GM23338 (cell line): ENCODE measurements at regions not wholly inside any gene's neighbourhood (a gene's known extent, or its start where the extent isn't known, plus 50 kb on each side); places are given as distances from the start of the nearest gene placed in this dataset.

ENCODE experiments used
- CTCF ChIP-seq, 2 experiments: fragments of 200-600 bp in 1 of 2; sonication (generic) in 1 of 2; conservative IDR thresholded peaks; 2 replicates each; pipeline versions ENCODE4 v1.5.1 to v1.6.1; 2016 to 2017; ENCODE audit warnings: antibody characterized with exemption in 2 of 2, low read depth in 2 of 2, mild to moderate bottlenecking in 2 of 2, moderate library complexity in 1 of 2
- EZH2 ChIP-seq: fragments of 200-600 bp; sonication (generic); IDR thresholded peaks from one replicate; pipeline ENCODE4 v1.8.0; 2017; ENCODE audit warnings: antibody characterized with exemption, mild to moderate bottlenecking, low read depth; ENCODE audit not compliant: unreplicated experiment
- EZH2phosphoT487 ChIP-seq: fragments of 200-600 bp; sonication (generic); IDR thresholded peaks from one replicate; pipeline ENCODE4 v1.8.1; 2018; ENCODE audit warnings: antibody characterized with exemption; ENCODE audit not compliant: unreplicated experiment
- JUNB ChIP-seq: IDR thresholded peaks from one replicate; pipeline ENCODE4 v1.6.1; 2016; ENCODE audit warnings: antibody characterized with exemption; ENCODE audit not compliant: unreplicated experiment
- POLR2AphosphoS5 ChIP-seq: IDR thresholded peaks from 2 replicates; pipeline ENCODE4 v1.6.1; 2016; ENCODE audit warnings: antibody characterized with exemption, low read depth
- STAT1 ChIP-seq: IDR thresholded peaks from one replicate; pipeline ENCODE4 v1.6.1; 2016; ENCODE audit warnings: antibody characterized with exemption; ENCODE audit not compliant: unreplicated experiment
- TF ChIP-seq, protein P1 (sequence below): IDR thresholded peaks from one replicate; pipeline ENCODE4 v1.6.1; 2018; ENCODE audit warnings: antibody characterized with exemption; ENCODE audit not compliant: unreplicated experiment

DNA sequence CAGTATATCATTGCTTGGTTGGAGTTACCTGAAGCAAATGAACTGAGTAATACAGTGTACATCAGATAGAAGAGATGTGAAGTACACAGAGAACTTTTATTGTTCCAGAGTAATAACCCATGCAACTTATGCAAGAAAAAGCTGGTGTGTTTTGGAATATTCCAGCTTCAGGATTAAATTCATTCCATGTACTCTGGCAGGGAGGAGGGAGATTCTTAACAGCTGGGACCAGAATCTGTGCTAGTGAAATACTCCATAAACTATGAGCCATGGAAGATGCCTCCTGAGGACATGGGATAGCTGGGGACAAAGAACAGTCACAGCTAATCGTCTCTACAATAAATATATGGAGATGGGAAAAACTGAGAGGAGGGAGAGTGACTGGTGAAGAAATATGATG is 101.6 kb upstream of the OTUD4 start:
- TF ChIP-seq CTCF (conservative IDR thresholded peaks at IDR 0.05; ENCODE audit: low read depth in 2 of 2) (no peak), POLR2AphosphoS5 (no peak), JUNB (no peak), EZH2phosphoT487 (no peak), STAT1 (no peak), EZH2 (no peak)
- TF ChIP-seq, protein P1, sequence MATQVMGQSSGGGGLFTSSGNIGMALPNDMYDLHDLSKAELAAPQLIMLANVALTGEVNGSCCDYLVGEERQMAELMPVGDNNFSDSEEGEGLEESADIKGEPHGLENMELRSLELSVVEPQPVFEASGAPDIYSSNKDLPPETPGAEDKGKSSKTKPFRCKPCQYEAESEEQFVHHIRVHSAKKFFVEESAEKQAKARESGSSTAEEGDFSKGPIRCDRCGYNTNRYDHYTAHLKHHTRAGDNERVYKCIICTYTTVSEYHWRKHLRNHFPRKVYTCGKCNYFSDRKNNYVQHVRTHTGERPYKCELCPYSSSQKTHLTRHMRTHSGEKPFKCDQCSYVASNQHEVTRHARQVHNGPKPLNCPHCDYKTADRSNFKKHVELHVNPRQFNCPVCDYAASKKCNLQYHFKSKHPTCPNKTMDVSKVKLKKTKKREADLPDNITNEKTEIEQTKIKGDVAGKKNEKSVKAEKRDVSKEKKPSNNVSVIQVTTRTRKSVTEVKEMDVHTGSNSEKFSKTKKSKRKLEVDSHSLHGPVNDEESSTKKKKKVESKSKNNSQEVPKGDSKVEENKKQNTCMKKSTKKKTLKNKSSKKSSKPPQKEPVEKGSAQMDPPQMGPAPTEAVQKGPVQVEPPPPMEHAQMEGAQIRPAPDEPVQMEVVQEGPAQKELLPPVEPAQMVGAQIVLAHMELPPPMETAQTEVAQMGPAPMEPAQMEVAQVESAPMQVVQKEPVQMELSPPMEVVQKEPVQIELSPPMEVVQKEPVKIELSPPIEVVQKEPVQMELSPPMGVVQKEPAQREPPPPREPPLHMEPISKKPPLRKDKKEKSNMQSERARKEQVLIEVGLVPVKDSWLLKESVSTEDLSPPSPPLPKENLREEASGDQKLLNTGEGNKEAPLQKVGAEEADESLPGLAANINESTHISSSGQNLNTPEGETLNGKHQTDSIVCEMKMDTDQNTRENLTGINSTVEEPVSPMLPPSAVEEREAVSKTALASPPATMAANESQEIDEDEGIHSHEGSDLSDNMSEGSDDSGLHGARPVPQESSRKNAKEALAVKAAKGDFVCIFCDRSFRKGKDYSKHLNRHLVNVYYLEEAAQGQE: no peak
